ENCODE measurements at regions not wholly inside any gene's neighbourhood (a gene's known extent, or its start where the extent isn't known, plus 50 kb on each side); places are given as distances from the start of the nearest gene placed in this dataset.
A peak's percentile ranks its signal among the peaks of the same experiment; 100 is the strongest.
"Not testable (repeated sequence)": the region's sequence is repeated elsewhere in the genome, so short reads cannot be mapped to it uniquely, and the experiment has no call there.

DNA sequence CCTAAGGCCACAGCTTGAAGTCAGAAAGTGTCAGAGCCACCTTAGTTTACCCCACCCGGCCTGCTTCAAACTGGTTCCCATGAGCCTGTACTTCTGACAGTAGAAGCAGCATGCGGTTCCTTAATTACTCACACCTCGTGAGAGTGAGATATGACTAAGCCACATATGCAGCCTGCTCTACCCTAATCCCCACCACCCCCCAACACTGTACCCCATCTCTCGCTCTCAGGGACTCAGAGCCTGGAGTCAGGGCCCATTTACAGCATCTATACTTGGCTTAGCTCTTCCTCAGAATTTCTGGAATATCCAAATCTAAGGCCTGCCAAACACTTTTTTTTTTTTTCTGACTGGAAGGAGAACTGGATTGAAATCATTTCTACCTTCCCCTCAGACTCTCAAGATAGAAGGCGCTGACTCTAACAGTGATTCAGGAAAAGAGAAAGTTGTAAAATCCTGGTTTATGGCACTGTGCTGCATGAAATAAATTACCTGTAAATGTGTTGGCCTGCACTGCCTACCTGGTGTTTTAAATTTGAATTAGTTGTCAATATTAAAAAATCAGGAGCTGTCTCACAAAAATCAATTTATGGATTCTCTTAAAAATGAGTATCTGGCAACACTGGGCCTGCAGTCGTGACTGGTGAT, 360.0 kb downstream of the RND3 start:
- no peak for DNase-seq

DNA sequence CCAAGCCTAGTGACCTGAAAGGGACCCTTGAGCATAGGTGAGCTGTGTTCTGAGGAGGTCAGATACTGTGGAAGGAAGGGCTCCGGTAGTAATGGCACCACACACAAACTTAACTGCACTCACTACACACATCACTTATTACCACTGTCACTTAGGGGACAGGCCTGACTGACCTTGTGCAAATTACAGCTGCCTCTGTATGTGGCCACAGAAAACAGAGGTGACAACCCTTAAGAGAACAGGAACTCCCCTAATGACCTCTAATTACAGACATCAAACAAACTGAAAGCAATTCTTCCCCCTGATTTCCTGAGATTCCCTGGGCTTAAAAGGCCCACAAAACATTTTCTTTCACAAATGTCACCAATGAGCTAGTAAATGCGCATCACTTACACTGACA, 360.6 kb downstream of the RND3 start:
- no peak for DNase-seq

DNA sequence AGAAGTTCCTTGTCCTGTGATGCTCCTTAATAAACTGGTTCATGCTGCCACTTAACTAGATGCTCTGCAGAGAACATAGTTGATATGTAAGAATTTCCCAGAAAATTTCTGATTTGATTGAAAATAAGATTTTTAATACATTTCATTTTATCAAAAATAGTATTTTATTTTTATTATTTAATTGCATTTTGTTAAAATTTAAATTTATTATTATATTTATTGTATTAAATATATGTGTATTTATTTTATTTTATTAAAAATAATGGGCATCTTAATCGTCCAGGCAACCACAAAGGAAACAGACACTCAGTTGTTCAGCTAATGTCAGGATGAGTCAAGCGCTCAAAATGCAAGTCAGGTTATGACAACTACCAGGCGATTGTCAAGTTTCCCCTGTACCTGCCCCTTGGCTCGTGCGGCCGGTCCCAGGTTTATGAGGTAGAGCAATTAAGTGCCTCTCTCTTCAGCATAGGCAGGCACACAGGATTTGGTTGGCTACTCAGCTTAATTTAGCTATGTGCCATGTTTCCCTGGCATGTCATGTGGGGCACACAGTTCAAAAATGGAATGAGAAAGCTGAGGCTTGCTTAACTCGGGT, 361.2 kb downstream of the RND3 start:
- no peak for DNase-seq

DNA sequence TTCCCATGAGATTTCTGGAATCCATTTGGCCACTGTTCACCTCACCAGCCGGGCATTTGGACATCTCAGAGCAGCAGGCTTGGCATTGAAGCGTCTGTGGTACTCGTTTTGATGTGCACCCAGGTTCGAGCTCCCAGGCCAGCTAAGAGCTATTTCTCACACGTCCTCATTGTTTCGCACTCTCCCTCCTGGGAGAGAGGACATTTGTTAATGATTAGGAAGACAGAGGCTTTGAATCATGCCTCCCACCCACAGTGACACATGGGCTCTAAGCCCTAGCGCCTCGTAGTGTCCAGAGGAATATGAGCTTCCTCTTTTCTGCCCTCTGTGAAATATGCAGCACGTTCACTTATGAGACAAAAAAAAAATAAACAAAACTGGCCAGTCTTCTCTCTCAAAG, 361.8 kb downstream of the RND3 start:
- DNase-seq: peak; percentile 92

DNA sequence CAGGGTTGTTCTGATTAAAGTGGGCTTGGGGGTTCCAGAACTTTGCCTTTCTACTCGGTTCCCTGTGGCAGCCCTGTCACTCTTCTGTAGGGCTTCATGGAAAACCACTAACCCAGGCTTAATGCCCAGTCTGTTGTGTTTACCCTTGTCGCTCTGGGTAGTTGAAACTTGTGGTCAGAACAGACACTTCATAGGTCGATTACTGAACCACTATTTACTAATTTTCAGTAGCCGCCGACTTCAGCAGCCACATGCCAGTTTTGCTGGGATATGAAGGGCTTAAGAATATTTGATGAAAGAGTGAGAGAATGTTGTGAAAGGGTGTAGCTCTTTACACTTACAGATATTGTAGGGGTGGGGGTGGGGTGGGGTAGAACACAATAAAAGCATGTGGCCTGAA, 362.3 kb downstream of the RND3 start:
- no peak for DNase-seq

GRCh38 chr2:150124739-150125138, 362.7 kb downstream of the RND3 start:
- no peak for DNase-seq

DNA sequence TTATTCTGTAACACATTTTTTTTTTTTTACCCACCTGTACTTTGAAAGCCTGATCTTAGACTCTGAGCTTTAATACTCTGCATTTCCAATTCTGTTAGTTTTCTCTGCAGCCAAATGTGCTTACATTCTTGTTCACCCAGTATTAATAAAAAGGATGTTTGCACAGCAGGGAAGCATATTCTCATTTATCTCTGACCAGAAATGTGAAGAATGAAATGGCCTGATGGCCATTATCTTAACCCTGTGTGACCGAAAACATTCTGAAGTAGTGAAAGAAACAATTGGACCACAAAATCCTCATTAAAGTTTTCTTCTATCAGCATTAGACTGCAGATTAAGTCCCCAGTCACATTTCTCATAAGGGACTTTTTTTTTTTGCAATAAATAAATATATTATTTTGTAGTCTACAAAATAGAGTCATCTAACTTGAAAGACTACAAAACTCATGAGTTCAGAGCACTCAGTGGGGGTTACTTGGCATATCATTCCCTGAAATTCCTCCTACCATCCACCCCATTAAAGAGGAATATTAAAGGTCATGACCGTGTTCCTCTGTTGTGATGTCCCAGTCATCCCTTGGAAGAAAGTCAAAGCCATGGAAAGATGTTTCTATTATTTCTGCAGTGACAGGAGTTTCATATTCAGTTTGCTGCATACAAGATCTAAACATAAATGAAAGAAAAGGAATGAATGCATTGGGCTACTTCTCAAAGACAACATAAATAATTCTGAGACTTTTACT, 364.4 kb downstream of the RND3 start:
- DNase-seq: no peak

- no peak for DNase-seq
Observed at GRCh38 chr2:150122156-150122555, 365.3 kb downstream of the RND3 start.

DNA sequence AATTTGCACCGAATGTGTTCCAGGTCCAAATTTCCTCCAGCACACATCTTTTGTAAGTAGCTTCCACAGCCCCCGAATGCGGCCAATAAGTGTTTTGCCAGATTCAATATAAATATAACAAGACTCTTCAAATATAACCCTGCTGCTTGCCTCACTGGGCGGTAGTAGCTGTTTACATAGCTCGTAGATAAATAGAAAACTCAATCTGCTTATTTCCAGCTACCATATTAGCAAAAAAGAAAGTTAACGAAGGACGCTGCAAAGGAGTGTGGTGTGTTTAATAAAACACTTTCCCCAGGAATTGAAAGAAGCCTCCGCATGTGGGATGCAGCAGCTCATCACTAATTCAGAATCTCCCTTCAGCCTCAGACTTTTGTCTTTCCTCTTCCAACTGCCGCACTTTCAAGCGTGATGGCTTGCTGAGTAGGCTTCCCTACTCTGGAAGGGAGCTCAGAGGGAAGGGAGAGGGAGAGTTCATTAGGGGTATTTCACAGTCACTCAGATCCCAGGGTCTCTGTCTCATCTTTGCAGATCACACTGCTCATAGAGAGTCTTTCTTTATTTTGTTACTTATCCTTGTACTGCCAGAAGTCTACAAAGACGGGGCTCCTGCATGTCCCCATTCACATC, 367.0 kb downstream of the RND3 start:
- DNase-seq: no peak

DNA sequence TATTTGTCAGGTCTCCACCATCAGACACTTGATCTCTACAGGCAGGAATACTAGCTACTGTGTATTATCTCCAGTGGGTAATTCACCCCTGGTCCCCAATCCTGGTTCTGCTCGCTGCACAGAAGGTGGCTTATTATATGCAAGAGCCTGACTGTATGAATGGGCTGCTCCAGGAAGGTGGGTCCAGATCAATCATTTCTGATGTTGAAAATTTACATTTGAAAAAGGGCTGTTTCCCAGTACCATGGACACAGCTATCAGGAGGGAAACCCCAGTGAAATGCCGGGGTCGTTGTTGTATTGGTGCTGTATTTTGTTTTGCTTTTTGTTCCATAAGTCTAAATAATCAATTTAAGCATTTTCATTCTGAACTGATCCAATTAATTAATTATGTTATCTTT, 367.6 kb downstream of the RND3 start:
- DNase-seq: no peak

- not testable (repeated sequence) for DNase-seq
Observed at GRCh38 chr2:150114089-150114488, 373.4 kb downstream of the RND3 start.

- no peak for DNase-seq
Observed at GRCh38 chr2:150110548-150110947, 376.9 kb downstream of the RND3 start.

GRCh38 chr2:150109912-150110311, 377.6 kb downstream of the RND3 start:
- DNase-seq: no peak

DNA sequence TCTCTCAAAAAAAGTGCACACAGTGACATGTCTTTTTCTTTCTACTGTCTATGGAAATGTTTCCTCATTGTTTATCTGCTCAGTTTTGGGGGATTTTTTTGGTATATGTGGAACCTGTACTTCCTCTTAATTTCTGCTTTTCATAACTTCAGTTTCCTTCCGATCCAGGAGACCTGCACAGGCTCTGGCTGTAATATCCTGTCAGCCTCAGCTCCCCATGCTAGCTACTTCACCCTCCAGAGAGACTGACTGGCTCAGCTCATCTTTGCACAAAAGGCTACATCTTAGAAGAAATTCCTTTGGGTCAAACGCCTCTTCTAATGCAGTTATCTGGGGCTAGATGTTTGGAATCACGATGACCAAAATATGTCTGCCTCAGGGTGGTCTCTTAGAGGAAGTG, 378.4 kb downstream of the RND3 start:
- no peak for DNase-seq

DNA sequence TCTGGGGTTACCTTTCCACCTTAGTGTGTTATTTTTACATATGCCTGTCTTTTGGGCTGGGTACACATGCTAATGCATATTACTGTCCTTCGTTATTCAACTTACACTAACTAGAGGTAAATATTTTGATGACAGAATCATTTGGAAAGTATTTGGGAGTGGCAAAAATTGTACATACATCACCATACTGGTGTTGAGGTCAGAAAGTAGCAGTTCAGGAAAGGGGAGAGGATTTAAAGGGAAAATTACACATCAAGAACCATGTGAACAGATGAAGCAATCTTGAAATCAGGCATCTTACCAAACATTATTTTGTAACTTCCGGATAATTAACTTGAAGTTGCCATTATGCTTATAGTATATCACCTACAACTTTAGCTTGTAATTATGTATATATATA, 379.7 kb downstream of the RND3 start:
- DNase-seq: no peak

GRCh38 chr2:150107170-150107569, 380.3 kb downstream of the RND3 start:
- no peak for DNase-seq

DNA sequence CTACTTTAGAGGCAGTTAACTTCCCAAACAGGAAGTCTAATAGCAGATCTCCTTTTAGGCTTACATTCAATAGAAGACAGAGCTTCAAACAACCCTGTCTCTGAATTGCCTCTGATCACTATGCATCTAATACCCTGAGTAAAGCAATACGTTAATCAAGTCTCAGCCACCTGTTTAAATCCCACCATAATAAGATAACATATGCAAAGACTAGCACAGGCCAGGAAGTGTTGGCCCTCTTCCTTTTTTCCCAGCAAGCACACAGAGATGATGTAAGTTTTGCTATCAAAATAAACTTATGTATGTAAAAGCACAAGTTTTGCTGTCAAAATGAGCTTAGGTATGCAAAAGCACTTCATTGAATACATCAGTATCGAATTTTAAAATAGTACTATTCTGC, 385.5 kb downstream of the RND3 start:
- DNase-seq: no peak

- DNase-seq: no peak
Observed at GRCh38 chr2:150100834-150101233, 386.6 kb downstream of the RND3 start.

GRCh38 chr2:150100336-150100735, 387.1 kb downstream of the RND3 start:
- DNase-seq: no peak

- no peak for DNase-seq
Observed at GRCh38 chr2:150099805-150100204, 387.7 kb downstream of the RND3 start.

DNA sequence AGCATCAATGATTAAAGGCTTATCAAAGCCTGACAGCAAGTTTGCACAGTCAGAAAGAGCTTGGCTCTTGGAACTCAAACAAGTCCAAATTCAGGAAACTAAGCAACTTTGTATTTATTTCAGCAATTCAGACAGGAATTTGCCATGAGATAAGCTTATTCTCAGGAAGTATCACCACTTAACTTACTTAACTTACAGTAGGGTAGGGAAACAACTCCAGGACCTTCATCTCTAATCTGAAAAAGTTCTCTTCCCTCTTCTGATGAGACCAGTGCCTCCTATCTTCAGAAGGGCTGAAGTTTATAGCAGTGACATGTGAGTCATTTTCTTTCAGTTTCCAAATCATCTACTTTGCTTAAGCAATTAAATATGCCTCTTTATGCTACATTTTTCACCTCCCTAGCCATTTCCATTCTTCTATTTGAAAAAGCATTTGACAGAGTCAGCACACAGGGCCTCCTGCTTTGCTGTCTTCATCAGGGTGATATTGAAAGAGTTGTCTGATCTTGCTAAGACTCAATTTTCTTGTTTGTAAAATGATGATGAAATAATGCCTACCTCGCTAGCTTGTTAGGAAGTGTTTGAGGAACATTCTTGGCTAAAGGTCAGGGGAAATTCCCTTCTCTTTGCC, 389.5 kb downstream of the RND3 start:
- DNase-seq: peak; percentile 23

- DNase-seq: no peak
Observed at GRCh38 chr2:150097402-150097801, 390.1 kb downstream of the RND3 start.

- DNase-seq: no peak
Observed at GRCh38 chr2:150095361-150096095, 391.9 kb downstream of the RND3 start.

Data from fibroblast of skin of right quadriceps (primary cell).